ES-I3 (cell line): ENCODE measurements at regions not wholly inside any gene's neighbourhood (a gene's known extent, or its start where the extent isn't known, plus 50 kb on each side); places are given as distances from the start of the nearest gene placed in this dataset.

ENCODE experiments used
- H3K36me3 ChIP-seq: 2 replicates; pipeline ENCODE4 v1.6.1; 2013; ENCODE audit warnings: mild to moderate bottlenecking, low read length, control low read depth, moderate library complexity; ENCODE audit not compliant: insufficient read depth
- H3K4me1 ChIP-seq: 2 replicates; pipeline ENCODE4 v1.6.1; 2013; ENCODE audit warnings: mild to moderate bottlenecking, control low read depth, low read length; ENCODE audit not compliant: insufficient read depth
- H3K9ac ChIP-seq: 2 replicates; pipeline ENCODE4 v1.6.1; 2013; ENCODE audit warnings: low read depth, mild to moderate bottlenecking, low read length, moderate library complexity
- H3K9me3 ChIP-seq: 2 replicates; pipeline ENCODE4 v1.6.1; 2013; ENCODE audit warnings: mild to moderate bottlenecking, low read length, moderate library complexity; ENCODE audit not compliant: control insufficient read depth, insufficient read depth

- Histone ChIP-seq H3K9ac (no peak overlapping the region), H3K4me1 (0 out of 2 replicates have a peak, but pooled peaks cover 12% of the 10 kb centered on the region), H3K9me3 (no peaks in the 10 kb centered on the region), H3K36me3 (no peaks in the 10 kb centered on the region)
Observed at GRCh38 chr20:56788671-56789610, 159.8 kb downstream of the TFAP2C start.

GRCh38 chr20:56793916-56794315 lies 164.8 kb downstream of the TFAP2C start:
- H3K36me3 ChIP-seq = no peaks in the 10 kb centered on the region
- H3K4me1 ChIP-seq = no peaks in the 10 kb centered on the region
- H3K9ac ChIP-seq = no peak overlapping the region
- H3K9me3 ChIP-seq = peaks cover 9% of the 10 kb centered on the region; the same call in 1 of the 2 replicates

GRCh38 chr20:56795492-56795891 lies 166.4 kb downstream of the TFAP2C start:
- Histone ChIP-seq H3K9me3 (peaks cover 14% of the 10 kb centered on the region; the same call in 1 of the 2 replicates), H3K4me1 (no peaks in the 10 kb centered on the region), H3K9ac (no peak overlapping the region), H3K36me3 (no peaks in the 10 kb centered on the region)

- H3K9me3 ChIP-seq = peaks cover 14% of the 10 kb centered on the region; the same call in 1 of the 2 replicates
- no peaks in the 10 kb centered on the region for H3K4me1 ChIP-seq
- no peaks in the 10 kb centered on the region for H3K36me3 ChIP-seq
- no peak overlapping the region for H3K9ac ChIP-seq
Observed at GRCh38 chr20:56796345-56796744, 167.2 kb downstream of the TFAP2C start.

- Histone ChIP-seq H3K4me1 (no peaks in the 10 kb centered on the region), H3K9ac (no peak overlapping the region), H3K36me3 (no peaks in the 10 kb centered on the region), H3K9me3 (peaks cover 14% of the 10 kb centered on the region; the same call in 1 of the 2 replicates)
Observed at GRCh38 chr20:56797023-56797422, 167.9 kb downstream of the TFAP2C start.

GRCh38 chr20:56798634-56799033 lies 169.5 kb downstream of the TFAP2C start:
- Histone ChIP-seq H3K9me3 (peaks cover 14% of the 10 kb centered on the region; the same call in 1 of the 2 replicates), H3K4me1 (no peaks in the 10 kb centered on the region), H3K9ac (no peak overlapping the region), H3K36me3 (no peaks in the 10 kb centered on the region)

- no peak overlapping the region for H3K9ac ChIP-seq
- H3K9me3 ChIP-seq = peaks cover 14% of the 10 kb centered on the region; the same call in 1 of the 2 replicates
- no peaks in the 10 kb centered on the region for H3K36me3 ChIP-seq
- H3K4me1 ChIP-seq = no peaks in the 10 kb centered on the region
Observed at GRCh38 chr20:56799187-56799586, 170.1 kb downstream of the TFAP2C start.

- Histone ChIP-seq H3K36me3 (no peaks in the 10 kb centered on the region), H3K9ac (no peak overlapping the region), H3K4me1 (peaks cover 4% of the 10 kb centered on the region), H3K9me3 (peaks cover 14% of the 10 kb centered on the region; the same call in 1 of the 2 replicates)
Observed at GRCh38 chr20:56800088-56800487, 171.0 kb downstream of the TFAP2C start.

GRCh38 chr20:56801971-56802755 lies 173.1 kb downstream of the TFAP2C start:
- peaks cover 8% of the 10 kb centered on the region for H3K4me1 ChIP-seq
- H3K36me3 ChIP-seq = no peaks in the 10 kb centered on the region
- H3K9me3 ChIP-seq = peaks cover 14% of the 10 kb centered on the region; the same call in 1 of the 2 replicates
- no peak overlapping the region; the same call in 1 of the 2 replicates for H3K9ac ChIP-seq

GRCh38 chr20:56802805-56803204 lies 173.7 kb downstream of the TFAP2C start:
- peaks cover 14% of the 10 kb centered on the region; the same call in 1 of the 2 replicates for H3K9me3 ChIP-seq

GRCh38 chr20:56805313-56805712 lies 176.2 kb downstream of the TFAP2C start:
- no peaks in the 10 kb centered on the region for H3K36me3 ChIP-seq
- peaks cover 26% of the 10 kb centered on the region for H3K4me1 ChIP-seq
- no peak overlapping the region for H3K9ac ChIP-seq
- H3K9me3 ChIP-seq = no peaks in the 10 kb centered on the region

More at GRCh38 chr20:56802805-56803204, 173.7 kb downstream of the TFAP2C start:
- Histone ChIP-seq H3K4me1 (peaks cover 15% of the 10 kb centered on the region), H3K36me3 (no peaks in the 10 kb centered on the region), H3K9ac (no peak overlapping the region)

- Histone ChIP-seq H3K36me3 (no peaks in the 10 kb centered on the region), H3K9ac (no peak overlapping the region), H3K9me3 (no peaks in the 10 kb centered on the region), H3K4me1 (peaks cover 26% of the 10 kb centered on the region)
Observed at GRCh38 chr20:56805966-56806365, 176.9 kb downstream of the TFAP2C start.

GRCh38 chr20:56806952-56807517 lies 177.9 kb downstream of the TFAP2C start:
- no peaks in the 10 kb centered on the region for H3K9me3 ChIP-seq
- H3K9ac ChIP-seq = no peak overlapping the region
- no peaks in the 10 kb centered on the region for H3K36me3 ChIP-seq
- peaks cover 26% of the 10 kb centered on the region for H3K4me1 ChIP-seq

GRCh38 chr20:56808117-56808725 lies 179.1 kb downstream of the TFAP2C start:
- Histone ChIP-seq H3K4me1 (peaks cover 26% of the 10 kb centered on the region), H3K9ac (no peak overlapping the region), H3K9me3 (no peaks in the 10 kb centered on the region), H3K36me3 (no peaks in the 10 kb centered on the region)
